Colonic mucosa (tissue), 4 donors: ENCODE measurements at regions not wholly inside any gene's neighbourhood (a gene's known extent, or its start where the extent isn't known, plus 50 kb on each side); places are given as distances from the start of the nearest gene placed in this dataset.

ENCODE experiments used
- DNase-seq: peaks from one replicate; pipeline ENCODE4 v3.0.0-alpha.2; 2020
- H3K27ac ChIP-seq: fragments of 200-600 bp; one replicate; pipeline ENCODE4 v1.8.0; 2021
- H3K27me3 ChIP-seq: fragments of 200-600 bp; one replicate; pipeline ENCODE4 v1.8.0; 2021
- H3K36me3 ChIP-seq: fragments of 200-600 bp; one replicate; pipeline ENCODE4 v1.8.0; 2021
- H3K4me1 ChIP-seq: fragments of 200-600 bp; one replicate; pipeline ENCODE4 v1.8.0; 2021; ENCODE audit warnings: mild to moderate bottlenecking
- H3K4me3 ChIP-seq: fragments of 200-600 bp; one replicate; pipeline ENCODE4 v1.8.0; 2021
- H3K9ac ChIP-seq, 2 donors: one replicate each; pipeline ENCODE4 v1.7.0; 2013; ENCODE audit warnings: control low read depth in 2 of 2, low read depth in 2 of 2, low read length in 2 of 2
- H3K9me3 ChIP-seq: fragments of 200-600 bp; one replicate; pipeline ENCODE4 v1.8.0; 2021
- intact Hi-C: fragments of 100-400 bp; cut with DNase I; formaldehyde crosslinking; loops from one replicate; pipeline ENCODE4 v1.14.1; 2022
- TF ChIP-seq, protein P1 (sequence below): fragments of 200-600 bp; IDR thresholded peaks from one replicate; pipeline ENCODE4 v1.8.0; 2022; ENCODE audit warnings: antibody characterized with exemption, mild to moderate bottlenecking
- donor health status: healthy.
- donor health status: DM: no; HTN: no; CAD: no.
- donor health status: DM: no; HTN: no; CAD: no.

DNA sequence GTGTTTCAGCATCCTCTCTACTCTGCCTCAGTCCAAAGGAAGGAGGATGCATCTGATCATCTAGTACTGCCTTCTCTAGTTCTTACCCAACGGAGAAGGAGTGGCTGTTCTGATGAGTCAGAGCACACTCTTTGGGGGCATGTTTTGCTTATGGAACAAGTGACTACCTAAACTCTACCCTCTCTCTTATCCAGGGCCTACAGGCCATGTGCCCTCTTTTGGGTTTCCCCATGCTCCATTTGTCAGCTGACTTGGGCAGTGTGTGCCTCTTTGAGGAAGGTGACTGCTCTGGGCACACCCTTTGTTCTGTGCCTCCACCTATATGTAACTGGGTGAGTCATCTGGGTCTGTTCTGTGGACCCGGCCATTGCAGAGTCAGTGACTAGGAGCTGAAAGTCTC, 89.6 kb upstream of the BNC2 start:
- no peaks in the 10 kb centered on the region for H3K4me1 ChIP-seq
- H3K4me3 ChIP-seq, result no peak overlapping the region
- H3K36me3 ChIP-seq, result no peaks in the 10 kb centered on the region
- no peak overlapping the region for H3K9ac ChIP-seq
- TF ChIP-seq, protein P1, sequence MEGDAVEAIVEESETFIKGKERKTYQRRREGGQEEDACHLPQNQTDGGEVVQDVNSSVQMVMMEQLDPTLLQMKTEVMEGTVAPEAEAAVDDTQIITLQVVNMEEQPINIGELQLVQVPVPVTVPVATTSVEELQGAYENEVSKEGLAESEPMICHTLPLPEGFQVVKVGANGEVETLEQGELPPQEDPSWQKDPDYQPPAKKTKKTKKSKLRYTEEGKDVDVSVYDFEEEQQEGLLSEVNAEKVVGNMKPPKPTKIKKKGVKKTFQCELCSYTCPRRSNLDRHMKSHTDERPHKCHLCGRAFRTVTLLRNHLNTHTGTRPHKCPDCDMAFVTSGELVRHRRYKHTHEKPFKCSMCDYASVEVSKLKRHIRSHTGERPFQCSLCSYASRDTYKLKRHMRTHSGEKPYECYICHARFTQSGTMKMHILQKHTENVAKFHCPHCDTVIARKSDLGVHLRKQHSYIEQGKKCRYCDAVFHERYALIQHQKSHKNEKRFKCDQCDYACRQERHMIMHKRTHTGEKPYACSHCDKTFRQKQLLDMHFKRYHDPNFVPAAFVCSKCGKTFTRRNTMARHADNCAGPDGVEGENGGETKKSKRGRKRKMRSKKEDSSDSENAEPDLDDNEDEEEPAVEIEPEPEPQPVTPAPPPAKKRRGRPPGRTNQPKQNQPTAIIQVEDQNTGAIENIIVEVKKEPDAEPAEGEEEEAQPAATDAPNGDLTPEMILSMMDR, result no peak
- DNase-seq, result no peak
- H3K27ac ChIP-seq, result no peak overlapping the region
- intact Hi-C loops, result no loop called here
- H3K9me3 ChIP-seq, result no peaks in the 10 kb centered on the region
- H3K27me3 ChIP-seq, result no peaks in the 10 kb centered on the region

GRCh38 chr9:16959391-16959790, 88.9 kb upstream of the BNC2 start:
- Histone ChIP-seq H3K27me3 (no peaks in the 10 kb centered on the region), H3K9me3 (no peaks in the 10 kb centered on the region), H3K4me3 (no peak overlapping the region), H3K36me3 (no peaks in the 10 kb centered on the region), H3K27ac (no peak overlapping the region), H3K4me1 (no peaks in the 10 kb centered on the region), H3K9ac (no peak overlapping the region)
- intact Hi-C loops, result no loop called here
- TF ChIP-seq, protein P1, result no peak
- no peak for DNase-seq

DNA sequence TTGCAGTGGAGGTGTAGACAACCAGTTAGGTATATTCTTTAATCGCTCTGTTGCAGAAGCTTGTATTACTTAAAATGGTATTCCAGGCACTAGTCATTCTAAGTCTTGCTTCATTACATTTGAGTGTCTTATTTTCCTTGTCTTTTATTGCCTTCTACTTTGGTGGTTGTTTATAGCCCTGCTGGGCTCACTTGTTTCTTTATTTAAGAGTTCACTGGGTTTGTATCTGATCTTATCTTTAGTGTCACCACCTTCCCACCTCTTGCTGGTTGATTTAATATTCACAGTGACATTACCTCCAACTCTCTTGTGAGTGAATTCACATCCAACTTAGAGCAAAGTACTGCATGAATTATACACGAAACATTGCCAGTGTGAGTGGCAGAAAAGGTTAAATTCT, 83.6 kb upstream of the BNC2 start:
- H3K36me3 ChIP-seq, result no peaks in the 10 kb centered on the region
- no peak overlapping the region for H3K27ac ChIP-seq
- H3K27me3 ChIP-seq, result no peaks in the 10 kb centered on the region
- H3K4me1 ChIP-seq, result no peaks in the 10 kb centered on the region
- no peak overlapping the region for H3K4me3 ChIP-seq
- TF ChIP-seq, protein P1, result no peak
- no peak for DNase-seq
- no peak overlapping the region for H3K9ac ChIP-seq
- H3K9me3 ChIP-seq, result no peaks in the 10 kb centered on the region
- intact Hi-C loops, result no loop called here

- Histone ChIP-seq H3K9me3 (no peaks in the 10 kb centered on the region), H3K27ac (no peak overlapping the region), H3K4me3 (no peak overlapping the region), H3K36me3 (no peaks in the 10 kb centered on the region), H3K4me1 (no peaks in the 10 kb centered on the region), H3K27me3 (no peaks in the 10 kb centered on the region), H3K9ac (no peak overlapping the region)
- DNase-seq, result no peak
- intact Hi-C loops, result no loop called here
- TF ChIP-seq, protein P1, result no peak
These were observed 81.0 kb upstream of the BNC2 start for GRCh38 chr9:16951502-16951901.

DNA sequence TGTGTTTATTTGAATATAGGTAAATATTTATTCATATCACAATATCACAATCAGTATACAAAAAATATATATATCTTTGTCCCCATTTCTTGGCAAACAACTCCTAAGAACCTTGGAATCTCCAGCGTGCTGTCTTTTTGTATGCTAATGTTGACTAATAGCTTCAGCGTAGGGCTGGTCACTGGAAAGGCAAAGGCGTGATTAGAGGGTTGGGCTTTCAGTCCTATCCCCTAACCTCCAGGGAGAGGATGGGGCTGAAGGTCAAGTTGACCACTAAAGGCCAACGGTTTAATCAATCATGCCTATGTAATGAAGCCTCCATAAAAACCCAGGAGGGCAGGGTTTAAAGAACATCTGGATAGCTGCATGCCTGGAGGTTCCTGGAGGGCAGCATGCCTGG, 79.6 kb upstream of the BNC2 start:
- TF ChIP-seq, protein P1, result no peak
- Histone ChIP-seq H3K36me3 (no peaks in the 10 kb centered on the region), H3K9me3 (no peaks in the 10 kb centered on the region), H3K4me3 (no peak overlapping the region), H3K9ac (no peak overlapping the region), H3K27ac (no peak overlapping the region), H3K27me3 (no peaks in the 10 kb centered on the region), H3K4me1 (no peaks in the 10 kb centered on the region)
- intact Hi-C loops, result no loop called here
- DNase-seq, result no peak

- Histone ChIP-seq H3K27me3 (no peaks in the 10 kb centered on the region), H3K9me3 (no peaks in the 10 kb centered on the region), H3K27ac (no peak overlapping the region), H3K36me3 (no peaks in the 10 kb centered on the region), H3K4me1 (no peaks in the 10 kb centered on the region), H3K4me3 (no peak overlapping the region), H3K9ac (no peak overlapping the region)
- intact Hi-C loops, result no loop called here
- TF ChIP-seq, protein P1, result no peak
- DNase-seq, result no peak
These were observed 60.1 kb upstream of the BNC2 start for GRCh38 chr9:16930578-16930977.
